Activated CD4-positive, alpha-beta T cell treated with anti-CD3 and anti-CD28 coated beads for 24 hours (primary cell): ENCODE measurements at regions not wholly inside any gene's neighbourhood (a gene's known extent, or its start where the extent isn't known, plus 50 kb on each side); places are given as distances from the start of the nearest gene placed in this dataset.

Source experiments
- DNase-seq, 2 donors: peaks; one replicate each; pipeline ENCODE4 v3.0.0-alpha.2; 2020; ENCODE audit warnings: low read depth in 2 of 2

GRCh38 chr11:79786961-79787360 lies 346.1 kb upstream of the TENM4 start:
- DNase-seq, result no peak

- DNase-seq, result no peak
Observed at GRCh38 chr11:79783833-79784232, 343.0 kb upstream of the TENM4 start.

DNA sequence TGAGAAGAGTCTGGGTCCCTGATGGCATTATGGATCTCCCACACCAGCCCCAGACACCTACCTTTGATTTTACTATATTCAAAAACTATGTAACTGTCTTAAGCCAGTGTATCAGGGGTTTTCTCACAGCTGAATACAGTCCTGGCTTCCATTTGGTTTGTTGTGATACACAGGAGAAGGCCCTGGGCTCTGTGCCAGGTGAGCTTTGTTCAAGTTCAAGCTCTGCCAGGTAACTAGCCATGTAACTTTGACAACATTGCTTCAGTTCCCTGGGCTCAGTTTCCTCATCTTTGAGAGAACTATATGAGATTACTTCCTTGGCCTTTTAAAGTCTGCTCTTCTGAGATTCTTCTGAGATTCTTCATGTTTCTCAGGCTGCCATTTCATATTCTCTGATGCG lies 327.5 kb upstream of the TENM4 start:
- DNase-seq, result no peak

DNA sequence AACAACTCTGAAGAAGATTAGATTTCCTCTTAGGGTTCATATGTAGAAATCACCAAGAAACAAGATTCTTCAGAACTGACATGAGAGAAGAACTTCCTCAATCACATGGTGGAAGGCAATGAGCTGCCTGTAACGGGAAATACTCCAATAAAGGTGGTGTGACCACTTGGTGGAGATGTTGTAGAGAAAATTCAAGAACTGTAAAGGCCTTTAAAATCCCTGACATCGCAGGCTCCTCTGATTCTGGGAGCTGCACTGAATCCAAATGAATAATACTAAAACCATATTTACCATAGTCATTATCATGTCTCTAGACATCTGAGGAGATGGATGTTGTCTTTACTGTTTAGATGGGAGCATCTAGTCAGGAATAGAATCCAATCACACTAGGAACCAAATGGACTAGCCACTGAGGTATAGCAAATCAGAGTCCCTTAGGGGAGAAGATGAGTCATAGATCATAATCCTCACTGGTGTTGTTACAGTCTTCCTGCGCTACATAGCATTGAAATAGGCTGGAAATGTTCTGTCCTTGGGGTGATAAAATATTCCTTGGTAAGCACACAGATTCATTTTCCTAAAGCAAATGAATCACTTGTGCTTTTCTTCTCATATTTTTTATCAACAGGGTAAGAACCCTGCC lies 321.6 kb upstream of the TENM4 start:
- no peak for DNase-seq

GRCh38 chr11:79758325-79758724 lies 317.5 kb upstream of the TENM4 start:
- no peak for DNase-seq

GRCh38 chr11:79747406-79747805 lies 306.6 kb upstream of the TENM4 start:
- DNase-seq, result no peak

DNA sequence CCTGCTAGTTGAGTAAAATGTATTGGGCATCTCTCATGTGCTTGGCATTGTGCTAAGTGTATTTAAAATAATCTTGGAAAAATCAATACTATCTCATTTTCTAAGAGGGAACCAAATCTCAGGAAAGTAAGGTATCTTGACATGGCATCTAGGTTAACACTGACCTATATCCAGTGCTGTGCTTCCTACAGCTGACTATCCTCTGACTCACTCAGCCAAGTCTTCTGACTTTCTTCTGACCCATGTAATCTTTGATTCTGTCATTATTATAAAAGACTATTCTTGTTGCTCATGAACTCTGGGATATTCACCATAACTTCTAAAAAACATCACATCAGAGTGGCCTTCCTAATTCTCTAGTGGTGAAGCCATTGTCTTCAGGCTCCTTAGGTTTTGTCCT lies 304.1 kb upstream of the TENM4 start:
- no peak for DNase-seq

- DNase-seq, result no peak
Observed at GRCh38 chr11:79742176-79742575, 301.3 kb upstream of the TENM4 start.

DNA sequence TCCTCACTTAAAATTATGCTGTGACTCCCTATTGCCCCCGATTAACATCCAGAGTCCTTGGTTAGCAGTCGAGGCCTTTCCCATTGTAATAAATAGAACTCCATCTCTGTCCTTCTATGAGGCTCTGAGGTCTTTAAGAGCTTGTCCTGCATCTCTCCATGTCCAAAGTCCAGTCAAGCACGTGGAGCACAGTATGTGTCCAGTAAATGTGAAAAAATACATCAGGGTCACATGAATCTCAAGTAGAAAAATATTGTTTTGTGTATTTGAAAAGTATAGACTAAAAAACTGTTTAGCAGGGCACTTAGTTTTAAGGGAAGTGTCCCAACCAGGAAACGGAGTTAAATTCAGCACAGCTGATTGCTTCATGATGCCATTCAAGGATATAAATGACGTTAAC lies 298.8 kb upstream of the TENM4 start:
- DNase-seq, result no peak

DNA sequence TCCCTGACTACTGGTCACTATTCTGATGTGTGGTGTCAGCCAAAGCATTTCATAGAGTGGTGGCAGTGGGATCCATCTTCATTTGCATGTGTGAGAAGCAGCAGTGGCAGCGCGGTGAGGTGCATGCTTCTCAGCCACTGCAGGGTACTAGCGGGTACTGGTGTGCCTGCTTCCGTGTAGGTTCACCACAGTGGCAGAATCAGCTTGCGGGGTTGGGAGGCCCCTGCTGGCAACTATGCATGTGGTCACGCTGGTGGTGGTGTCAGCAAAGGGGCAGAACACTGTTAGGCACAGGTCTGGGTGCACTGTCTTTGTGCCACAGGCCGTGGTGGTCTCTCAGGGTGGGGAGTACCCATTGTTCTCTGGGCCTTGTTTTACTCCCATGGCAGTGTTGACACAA lies 286.4 kb upstream of the TENM4 start:
- no peak for DNase-seq

DNA sequence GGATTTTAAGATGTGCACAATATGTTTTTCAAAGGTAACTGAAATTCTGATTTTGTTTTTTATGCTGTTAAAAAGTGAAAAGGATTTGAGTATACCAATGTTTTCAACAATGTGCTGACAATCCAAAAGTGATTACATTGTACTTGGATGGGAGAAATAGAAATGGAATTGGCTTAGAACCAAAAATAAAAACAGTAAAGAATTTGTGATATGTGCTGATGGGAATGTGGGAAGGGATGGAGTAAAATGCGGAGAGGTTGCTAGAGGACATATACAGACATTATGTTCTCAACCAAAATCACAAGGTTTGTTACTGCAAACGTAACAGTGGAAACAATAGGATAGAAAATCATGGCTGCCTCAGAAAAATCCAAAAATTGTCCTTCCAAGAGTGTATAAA lies 279.3 kb upstream of the TENM4 start:
- DNase-seq, result no peak

DNA sequence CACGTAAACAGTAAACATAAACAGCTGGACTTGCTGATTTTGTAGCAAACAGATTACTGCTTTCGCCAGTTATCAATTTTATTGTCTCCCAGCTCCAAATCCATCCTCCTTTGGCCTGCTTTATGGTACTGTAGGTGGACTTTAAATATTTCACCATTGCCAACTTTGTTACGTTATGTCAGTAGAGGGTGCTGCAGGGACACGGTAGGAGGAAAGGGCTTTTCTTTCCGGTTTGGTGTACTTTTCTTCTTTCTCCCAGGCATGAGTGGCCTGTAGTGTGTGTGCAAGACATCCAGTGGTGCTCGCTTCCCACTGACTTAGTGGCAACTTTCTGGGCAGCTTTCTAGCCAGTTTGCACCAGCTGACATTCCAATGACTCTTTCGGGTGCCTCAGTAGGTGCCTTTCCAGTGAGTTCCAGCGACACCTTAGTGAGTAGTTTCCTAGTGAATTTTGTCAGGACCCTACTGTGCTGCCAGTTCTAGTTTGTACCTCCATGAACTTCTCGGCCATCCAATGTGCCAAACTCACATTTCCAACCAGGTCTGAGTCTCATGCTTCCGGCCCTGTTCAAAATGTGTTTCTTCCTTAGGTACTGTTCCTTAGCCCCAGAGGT lies 267.6 kb upstream of the TENM4 start:
- DNase-seq, result no peak

DNA sequence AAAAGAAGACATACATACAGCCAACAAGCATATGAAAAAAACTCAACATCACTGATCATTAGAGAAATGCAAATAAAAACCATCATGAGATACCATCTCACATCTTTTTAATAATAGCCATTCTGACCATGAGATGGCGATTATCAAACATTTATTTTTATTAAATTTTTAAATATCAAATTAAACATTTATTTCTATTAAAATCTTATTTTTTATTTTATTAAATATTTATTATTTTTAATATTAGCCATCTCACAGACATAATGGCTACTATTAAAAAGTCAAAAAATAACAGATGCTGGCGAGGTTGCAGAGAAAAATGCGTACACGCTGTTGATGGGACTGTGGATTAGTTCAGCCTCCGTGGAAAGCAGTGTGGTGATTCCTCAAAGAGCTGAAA lies 264.8 kb upstream of the TENM4 start:
- DNase-seq, result no peak

DNA sequence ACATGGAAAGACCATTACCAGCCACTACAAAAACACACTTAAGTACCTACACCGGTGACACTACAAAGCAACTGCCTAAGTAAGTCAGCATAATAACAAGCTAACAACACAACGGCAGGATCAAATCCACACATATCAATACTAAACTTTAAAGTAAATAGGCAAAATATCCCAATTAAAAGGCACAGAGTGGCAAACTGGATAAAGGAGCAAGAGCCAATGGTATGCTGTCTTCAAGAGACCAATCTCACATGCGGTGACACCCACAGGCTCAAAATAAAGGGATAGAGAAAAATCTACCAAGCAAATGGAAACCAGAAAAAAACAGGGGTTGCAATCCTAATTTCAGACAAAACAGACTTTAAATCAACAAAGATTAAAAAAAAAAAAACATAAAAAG lies 261.5 kb upstream of the TENM4 start:
- DNase-seq, result no peak

- no peak for DNase-seq
Observed at GRCh38 chr11:79699246-79699645, 258.4 kb upstream of the TENM4 start.

DNA sequence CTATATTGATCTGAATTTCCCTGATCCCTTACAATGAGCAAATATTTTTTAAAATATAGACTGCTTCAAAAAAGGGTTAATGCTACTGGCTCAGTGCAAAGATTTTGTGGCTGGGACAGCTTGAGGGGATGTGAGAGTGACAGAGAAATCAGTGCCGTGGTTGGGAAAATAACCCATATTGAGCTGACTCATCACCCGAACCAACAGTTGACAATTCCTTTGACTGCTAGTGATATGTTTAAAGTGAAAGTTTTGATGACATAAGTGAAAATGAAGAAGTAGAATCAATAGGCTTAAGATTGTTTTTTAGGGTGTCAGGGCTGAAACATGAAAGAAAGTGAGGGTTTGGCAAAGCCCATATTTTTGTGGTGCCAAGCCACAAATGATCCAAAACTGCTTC lies 257.1 kb upstream of the TENM4 start:
- DNase-seq, result no peak

GRCh38 chr11:79694368-79694767 lies 253.5 kb upstream of the TENM4 start:
- no peak for DNase-seq

- DNase-seq, result no peak
Observed at GRCh38 chr11:79691445-79691844, 250.6 kb upstream of the TENM4 start.

DNA sequence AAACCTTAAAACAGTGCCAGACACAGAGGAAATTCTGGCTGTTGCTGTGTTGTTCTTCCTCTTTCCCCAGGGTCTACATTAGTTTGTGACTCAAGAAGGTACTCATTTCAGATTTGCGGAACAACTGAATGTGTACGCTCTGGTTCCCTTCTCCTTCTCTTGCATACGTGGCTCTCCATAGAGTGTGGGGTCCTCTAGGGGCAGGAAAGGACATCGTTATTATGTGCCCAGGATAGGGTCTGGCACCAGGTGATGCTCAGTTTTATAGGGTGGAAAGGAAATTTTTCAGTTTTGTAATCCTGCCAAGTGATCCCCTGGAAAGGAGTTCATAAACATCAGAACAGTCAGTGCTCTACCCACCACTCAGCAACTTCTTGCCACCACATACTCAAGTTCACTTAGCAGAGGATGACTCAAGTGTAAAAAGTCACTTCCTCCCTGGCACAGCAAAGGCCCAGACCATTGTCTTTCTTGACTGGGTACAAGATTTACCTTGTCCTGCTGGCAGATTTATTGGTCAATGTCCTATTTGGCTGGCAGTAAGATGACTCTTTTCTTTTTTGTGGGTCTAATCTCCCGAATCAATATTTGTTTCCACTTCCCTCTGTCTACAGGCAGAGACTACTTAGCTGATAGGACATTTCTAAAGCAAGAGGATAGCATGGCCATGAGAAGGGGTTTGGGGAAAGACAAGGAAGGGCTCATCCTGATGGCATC lies 246.0 kb upstream of the TENM4 start:
- DNase-seq, result no peak

GRCh38 chr11:79683930-79684329 lies 243.1 kb upstream of the TENM4 start:
- DNase-seq, result no peak

- no peak for DNase-seq
Observed at GRCh38 chr11:79678780-79679452, 238.1 kb upstream of the TENM4 start.

DNA sequence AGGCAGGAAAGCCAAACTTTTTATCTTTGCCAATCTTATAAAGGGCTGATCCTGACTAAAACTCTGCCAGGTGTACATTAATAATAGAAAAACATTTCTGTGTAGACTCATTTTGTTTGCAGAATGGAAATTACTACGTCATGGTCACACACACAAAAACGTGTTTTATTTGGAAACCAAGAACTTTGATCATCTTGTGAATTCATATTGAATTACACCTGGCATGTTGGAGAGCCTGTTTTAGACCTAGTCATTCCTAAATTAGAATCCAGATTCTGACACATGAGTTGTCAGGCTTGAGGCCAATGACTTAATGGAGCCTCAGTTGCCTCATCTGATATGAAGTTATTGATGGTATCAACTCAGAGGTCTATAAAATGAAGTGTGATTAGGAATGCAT lies 235.6 kb upstream of the TENM4 start:
- DNase-seq, result no peak

DNA sequence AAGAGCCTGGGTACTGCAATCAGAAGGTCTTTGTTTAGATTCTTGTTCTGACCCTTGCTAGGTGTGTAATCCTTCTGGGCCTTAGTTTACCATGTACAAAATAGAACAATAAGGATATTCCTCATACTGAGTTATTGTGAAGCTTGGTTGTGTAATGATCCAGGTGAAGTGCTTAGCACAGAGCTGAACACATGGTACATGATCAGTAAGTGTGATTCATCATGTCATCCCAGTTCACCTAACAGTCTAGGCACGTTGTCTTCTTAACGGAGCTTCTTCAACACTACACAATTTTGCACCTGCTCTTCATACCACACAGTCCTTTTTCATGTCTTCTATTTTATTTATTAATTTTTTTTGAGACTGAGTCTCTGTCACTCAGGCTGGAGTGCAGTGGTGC lies 234.3 kb upstream of the TENM4 start:
- no peak for DNase-seq
